GM12892 (cell line): ENCODE measurements at regions not wholly inside any gene's neighbourhood (a gene's known extent, or its start where the extent isn't known, plus 50 kb on each side); places are given as distances from the start of the nearest gene placed in this dataset.

Experiments used
- DNase-seq: peaks from one replicate; pipeline ENCODE4 v3.0.0; 2011; ENCODE audit not compliant: insufficient read length
- FAIRE-seq: peaks from 2 replicates; lab custom pipeline; 2011; peaks lifted over from hg19 to GRCh38; lab: Jason Lieb, UNC
- POLR2A ChIP-seq: IDR thresholded peaks from 2 replicates; pipeline ENCODE4 v1.6.1; 2011; ENCODE audit warnings: low read depth, low read length, control low read depth
- POLR2AphosphoS5 ChIP-seq: IDR thresholded peaks from 2 replicates; pipeline ENCODE4 v1.6.1; 2011; ENCODE audit warnings: low read depth, low read length, control low read depth
- TAF1 ChIP-seq: IDR thresholded peaks from 2 replicates; pipeline ENCODE4 v1.6.1; 2011; ENCODE audit warnings: low read depth, mild to moderate bottlenecking, control low read depth, low read length, borderline replicate concordance

GRCh38 chr16:52770828-52771227 is 223.9 kb upstream of the TOX3 start:
- DNase-seq = no peak
- no peak for TF ChIP-seq POLR2A
- no peak for TF ChIP-seq TAF1
- no peak for TF ChIP-seq POLR2AphosphoS5
- FAIRE-seq = no peak

GRCh38 chr16:52758473-52758855 is 211.5 kb upstream of the TOX3 start:
- FAIRE-seq (no peak), DNase-seq (no peak)
- TF ChIP-seq TAF1 (no peak), POLR2AphosphoS5 (no peak), POLR2A (no peak)

- TF ChIP-seq POLR2A = no peak
- no peak for TF ChIP-seq TAF1
- TF ChIP-seq POLR2AphosphoS5 = no peak
- FAIRE-seq (no peak), DNase-seq (no peak)
Observed at GRCh38 chr16:52757746-52758472, 211.0 kb upstream of the TOX3 start.

- no peak for DNase-seq
- no peak for TF ChIP-seq POLR2AphosphoS5
- TF ChIP-seq POLR2A = no peak
- no peak for TF ChIP-seq TAF1
- FAIRE-seq = no peak
Observed at GRCh38 chr16:52756812-52757517, 210.0 kb upstream of the TOX3 start.

GRCh38 chr16:52755396-52755795 is 208.5 kb upstream of the TOX3 start:
- DNase-seq (no peak), FAIRE-seq (no peak)
- TF ChIP-seq POLR2AphosphoS5 (no peak), POLR2A (no peak), TAF1 (no peak)

- no peak for FAIRE-seq
- TF ChIP-seq POLR2AphosphoS5 (no peak), POLR2A (no peak), TAF1 (no peak)
Observed at GRCh38 chr16:52751035-52751434, 204.1 kb upstream of the TOX3 start.

GRCh38 chr16:52748741-52749140 is 201.8 kb upstream of the TOX3 start:
- no peak for DNase-seq
- no peak for TF ChIP-seq TAF1
- no peak for TF ChIP-seq POLR2AphosphoS5
- TF ChIP-seq POLR2A = no peak
- no peak for FAIRE-seq

More at GRCh38 chr16:52751035-52751434, 204.1 kb upstream of the TOX3 start:
- no peak for DNase-seq

GRCh38 chr16:52747088-52747595 is 200.2 kb upstream of the TOX3 start:
- FAIRE-seq (no peak), DNase-seq (no peak)
- TF ChIP-seq POLR2A = no peak
- no peak for TF ChIP-seq TAF1
- TF ChIP-seq POLR2AphosphoS5 = no peak

- TF ChIP-seq POLR2AphosphoS5 (no peak), POLR2A (no peak)
- FAIRE-seq (no peak), DNase-seq (no peak)
Observed at GRCh38 chr16:52743707-52744106, 196.8 kb upstream of the TOX3 start.

GRCh38 chr16:52742608-52743170 is 195.7 kb upstream of the TOX3 start:
- no peak for TF ChIP-seq POLR2AphosphoS5
- no peak for TF ChIP-seq POLR2A
- DNase-seq (no peak), FAIRE-seq (no peak)

GRCh38 chr16:52742052-52742451 is 195.1 kb upstream of the TOX3 start:
- DNase-seq (no peak), FAIRE-seq (no peak)
- TF ChIP-seq TAF1 (no peak), POLR2A (no peak), POLR2AphosphoS5 (no peak)
